DND-41 (cell line): ENCODE measurements at regions not wholly inside any gene's neighbourhood (a gene's known extent, or its start where the extent isn't known, plus 50 kb on each side); places are given as distances from the start of the nearest gene placed in this dataset.
A peak's percentile ranks its signal among the peaks of the same experiment; 100 is the strongest.

Source experiments
- ATAC-seq: fragments of 200-7000 bp; cut with Tn5 transposase; 3 replicates; pipeline ENCODE4 v1.9.1; 2021; ENCODE audit warnings: low read depth; ENCODE audit not compliant: insufficient read depth
- DNase-seq: peaks from one replicate; pipeline ENCODE4 v3.0.0-alpha.2; 2020
- H2AFZ ChIP-seq: 2 replicates; pipeline ENCODE4 v1.6.0; 2012; ENCODE audit warnings: low read depth, low read length
- H3K27ac ChIP-seq: 2 replicates; pipeline ENCODE4 v1.5.1; 2012; ENCODE audit warnings: low read length, inconsistent platforms
- H3K27me3 ChIP-seq: fragments of 200-600 bp; sonication (generic); 2 replicates; pipeline ENCODE4 v1.6.0; 2012; ENCODE audit warnings: low read length, mild to moderate bottlenecking, inconsistent platforms; ENCODE audit not compliant: insufficient read depth, poor library complexity
- H3K36me3 ChIP-seq: 2 replicates; pipeline ENCODE4 v1.5.1; 2012; ENCODE audit warnings: low read length, inconsistent platforms; ENCODE audit not compliant: insufficient read depth
- H3K4me1 ChIP-seq: 2 replicates; pipeline ENCODE4 v1.5.1; 2012; ENCODE audit warnings: mild to moderate bottlenecking, low read length; ENCODE audit not compliant: insufficient read depth
- H3K4me2 ChIP-seq: 2 replicates; pipeline ENCODE4 v1.6.0; 2012; ENCODE audit warnings: mild to moderate bottlenecking, moderate library complexity, low read length, inconsistent platforms; ENCODE audit not compliant: insufficient read depth
- H3K4me3 ChIP-seq, 2 experiments: fragments of 200-600 bp in 1 of 2; shearing (Covaris generic) in 1 of 2; 2 replicates each; pipeline ENCODE4 v1.5.1; 2012 to 2016; ENCODE audit warnings: inconsistent platforms in 2 of 2, low read length in 2 of 2, mild to moderate bottlenecking in 2 of 2, low read depth in 1 of 2, moderate library complexity in 1 of 2
- H3K79me2 ChIP-seq: 2 replicates; pipeline ENCODE4 v1.6.0; 2012; ENCODE audit warnings: low read length, inconsistent platforms; ENCODE audit not compliant: insufficient read depth
- H3K9ac ChIP-seq: 2 replicates; pipeline ENCODE4 v1.6.0; 2012; ENCODE audit warnings: low read depth, mild to moderate bottlenecking, inconsistent platforms, low read length, moderate library complexity
- H3K9me3 ChIP-seq: 2 replicates; pipeline ENCODE4 v1.5.1; 2012; ENCODE audit warnings: low read length, moderate library complexity, mild to moderate bottlenecking, inconsistent platforms; ENCODE audit not compliant: insufficient read depth, severe bottlenecking
- H4K20me1 ChIP-seq: 2 replicates; pipeline ENCODE4 v1.6.0; 2012; ENCODE audit warnings: low read length; ENCODE audit not compliant: insufficient read depth
- CTCF ChIP-seq: IDR thresholded peaks from 2 replicates; pipeline ENCODE4 v1.5.1; 2012; ENCODE audit warnings: borderline replicate concordance, low read length, moderate library complexity, mild to moderate bottlenecking; ENCODE audit not compliant: poor library complexity, severe bottlenecking; ENCODE audit errors: extremely low read depth
- EZH2 ChIP-seq: IDR thresholded peaks from 3 replicates; pipeline ENCODE4 v1.6.1; 2012; ENCODE audit warnings: borderline replicate concordance, low read depth, mild to moderate bottlenecking, moderate library complexity, low read length, inconsistent platforms; ENCODE audit not compliant: severe bottlenecking

- no peak for ATAC-seq
- no peak for TF ChIP-seq CTCF
- no peak for TF ChIP-seq EZH2
These were observed 312.8 kb upstream of the PTCHD4 start for GRCh38 chr6:48423640-48424365.

GRCh38 chr6:48419992-48420391, 309.0 kb upstream of the PTCHD4 start:
- no peak overlapping the region for H3K4me2 ChIP-seq
- H3K27ac ChIP-seq = no peak overlapping the region
- H3K9ac ChIP-seq = no peak overlapping the region
- peaks cover 6% of the 10 kb centered on the region for H3K9me3 ChIP-seq
- ATAC-seq (peak; percentile 39; the same call in 1 of the 3 replicates), DNase-seq (no peak)
- no peaks in the 10 kb centered on the region for H3K36me3 ChIP-seq
- H3K79me2 ChIP-seq = no peaks in the 10 kb centered on the region
- no peak overlapping the region for H2AFZ ChIP-seq
- no peaks in the 10 kb centered on the region for H4K20me1 ChIP-seq
- H3K4me3 ChIP-seq = no peak overlapping the region
- H3K4me1 ChIP-seq = no peaks in the 10 kb centered on the region
- no peaks in the 10 kb centered on the region for H3K27me3 ChIP-seq
- no peak for TF ChIP-seq EZH2
- no peak for TF ChIP-seq CTCF

More at GRCh38 chr6:48423640-48424365, 312.8 kb upstream of the PTCHD4 start:
- Histone ChIP-seq H3K27me3 (no peaks in the 10 kb centered on the region), H3K9me3 (peaks cover 6% of the 10 kb centered on the region), H3K27ac (no peak overlapping the region), H2AFZ (no peak overlapping the region), H3K4me1 (no peaks in the 10 kb centered on the region), H3K4me2 (no peak overlapping the region), H4K20me1 (no peaks in the 10 kb centered on the region), H3K79me2 (no peaks in the 10 kb centered on the region), H3K4me3 (no peak overlapping the region), H3K36me3 (no peaks in the 10 kb centered on the region), H3K9ac (no peak overlapping the region)
- DNase-seq = no peak

- Histone ChIP-seq H3K79me2 (no peaks in the 10 kb centered on the region), H3K9ac (no peak overlapping the region), H3K4me1 (no peaks in the 10 kb centered on the region), H4K20me1 (no peaks in the 10 kb centered on the region), H3K4me2 (no peak overlapping the region), H3K9me3 (peaks cover 6% of the 10 kb centered on the region), H3K27me3 (no peaks in the 10 kb centered on the region), H3K27ac (no peak overlapping the region), H2AFZ (no peak overlapping the region), H3K4me3 (no peak overlapping the region), H3K36me3 (no peaks in the 10 kb centered on the region)
- ATAC-seq = no peak
- DNase-seq = no peak
- TF ChIP-seq EZH2 (no peak), CTCF (no peak)
These were observed 306.9 kb upstream of the PTCHD4 start for GRCh38 chr6:48417927-48418326.
